Motor neuron (in vitro differentiated cells): ENCODE measurements at regions not wholly inside any gene's neighbourhood (a gene's known extent, or its start where the extent isn't known, plus 50 kb on each side); places are given as distances from the start of the nearest gene placed in this dataset.

ENCODE experiments used
- ATAC-seq, 8 experiments: fragments of 200-7000 bp; cut with Tn5 transposase; replicated peaks in 6 of 8; 2 replicates each; pipeline ENCODE4 v1.8.0; 2021; ENCODE audit warnings: mild to moderate bottlenecking in 8 of 8, moderate library complexity in 8 of 8
- H3K27ac ChIP-seq, 2 donors: fragments of 250-450 bp; sonication (Bioruptor Pico); 2 replicates each; pipeline ENCODE4 v1.9.0; 2021; ENCODE audit warnings: antibody characterized with exemption in 2 of 2, mild to moderate bottlenecking in 2 of 2, moderate library complexity in 1 of 2
- H3K4me1 ChIP-seq, 2 donors: fragments of 250-450 bp; sonication (Bioruptor Pico); replicated peaks in 1 of 2; 2 replicates each; pipeline ENCODE4 v1.6.1; 2021; ENCODE audit warnings: antibody characterized with exemption in 2 of 2, mild to moderate bottlenecking in 2 of 2, moderate library complexity in 1 of 2
- H3K4me3 ChIP-seq, 5 donors: fragments of 250-450 bp; sonication (Bioruptor Pico); 2 replicates each; pipeline ENCODE4 v1.9.0; 2021; ENCODE audit warnings: antibody characterized with exemption in 5 of 5, mild to moderate bottlenecking in 5 of 5, moderate library complexity in 4 of 5
- WGBS, 10 experiments: fragments of 450-650 bp; shearing (Covaris generic); methylation state at CpG; one replicate each; pipeline ENCODE4 v1.0.0; 2022; 5-methylcytosine and 5-hydroxymethylcytosine counted together
- in situ Hi-C, 9 experiments: fragments of 400-800 bp; cut with MboI; loops; one replicate each; pipeline ENCODE4 v1.15.0; 2021; ENCODE audit warnings: low sequenced_read_pairs in 9 of 9, low pct_unique_long_range_greater_than_20kb in 2 of 9; ENCODE audit not compliant: unreplicated experiment in 9 of 9

DNA sequence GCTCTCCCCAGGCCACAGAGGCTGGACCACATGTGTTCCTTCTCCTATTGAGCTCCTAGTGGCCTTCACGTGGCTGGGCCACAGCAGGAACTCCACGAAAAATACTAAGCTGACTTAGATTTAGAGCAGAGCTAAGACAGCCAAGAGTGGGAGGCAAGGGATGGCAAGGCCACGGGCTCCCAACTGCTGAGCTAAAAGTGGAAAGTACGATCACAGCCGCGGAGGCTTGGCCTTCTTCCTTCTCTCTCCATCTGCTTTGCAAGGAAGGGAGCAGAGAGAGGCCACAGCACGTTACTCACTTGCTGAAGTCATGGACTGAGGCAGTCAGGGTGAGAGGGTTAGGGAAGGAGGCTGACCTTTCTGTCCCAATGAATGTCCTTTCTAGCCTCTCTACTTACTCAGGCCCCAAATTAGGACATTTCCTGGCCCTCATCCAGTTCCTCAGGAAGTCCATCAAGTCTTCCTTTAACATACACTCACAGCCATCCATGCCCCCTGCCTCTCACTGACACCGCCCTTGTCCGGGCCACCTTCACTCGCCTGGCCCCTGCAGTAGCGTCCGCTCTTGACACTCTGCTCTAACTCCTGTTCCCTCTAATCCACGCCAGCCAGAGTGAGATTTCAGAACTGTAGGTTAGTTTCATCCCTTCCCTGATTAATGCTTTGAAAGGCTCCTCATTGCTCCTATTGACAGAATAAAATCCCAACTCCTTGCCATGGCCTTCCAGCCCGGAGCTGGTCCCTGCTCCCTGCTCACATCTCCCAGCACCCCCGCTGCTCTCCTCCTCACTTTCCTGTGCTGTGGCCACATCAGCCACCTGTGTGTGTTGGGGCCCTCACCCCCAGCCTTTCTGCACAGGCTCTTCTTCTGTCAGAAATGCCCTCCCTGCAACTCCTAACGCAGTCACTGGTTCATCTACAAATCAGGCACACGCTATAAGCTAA, 204.2 kb downstream of the CYP26B1 start:
- in situ Hi-C loops = loop anchor here in 2 of 9 experiments (25.0 kb wide), 1 partner anchor 194 kb away; the partner anchor contains the start of gene CYP26B1 (in 2 of the 2)
- WGBS, 10 experiments = 38 to 100% (median 88%) methylated on average over 2 to 11 of the region's 17 CpGs; no CpG with 5 or more reads in 2 of the 10 experiments
- no peaks in the 10 kb centered on the region for H3K4me1 ChIP-seq
- no peak overlapping the region for H3K27ac ChIP-seq
- no peak overlapping the region for H3K4me3 ChIP-seq
- ATAC-seq = no peak

DNA sequence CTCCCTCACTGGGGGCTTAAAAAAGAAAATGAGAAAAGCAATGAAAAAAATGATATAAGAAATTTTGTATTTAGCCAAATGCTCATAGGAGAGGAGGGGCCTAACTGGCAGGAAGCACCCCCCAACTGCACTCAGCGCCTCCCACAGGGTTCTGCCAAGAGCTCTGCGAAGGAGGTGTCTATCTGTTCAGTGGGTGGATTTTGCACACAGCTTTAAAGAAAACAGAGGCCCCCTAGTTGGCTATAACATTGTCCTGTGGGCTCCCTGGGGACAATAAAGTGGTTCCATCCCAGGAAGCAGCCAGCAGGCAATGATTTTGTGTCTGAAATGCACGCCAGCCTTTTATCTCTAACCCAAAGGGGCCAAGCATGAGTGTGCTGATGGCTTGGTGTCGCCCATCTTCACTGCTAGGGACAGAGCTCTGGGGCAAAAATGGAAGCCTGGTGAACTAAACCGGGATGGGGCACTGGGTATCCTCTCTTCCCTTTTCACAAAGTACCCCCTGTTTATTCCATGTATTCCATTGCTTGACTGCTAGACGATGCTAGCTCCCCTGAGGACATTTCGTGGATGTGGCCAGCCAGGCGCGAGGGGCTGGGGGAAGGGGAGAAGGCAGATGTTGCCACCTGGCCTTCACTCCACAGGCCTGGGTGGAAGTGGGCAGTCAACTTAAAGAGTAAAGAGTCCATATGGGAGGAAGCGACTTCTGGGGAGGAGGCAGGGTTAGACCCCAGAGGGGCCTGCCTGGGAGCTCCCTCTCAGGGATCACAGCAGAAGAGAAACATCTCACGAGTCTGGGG, 205.7 kb downstream of the CYP26B1 start:
- H3K4me3 ChIP-seq = no peak overlapping the region
- in situ Hi-C loops = loop anchor here in 2 of 9 experiments (25.0 kb wide), 1 partner anchor 195 kb away; the partner anchor contains the start of gene CYP26B1 (in 2 of the 2)
- H3K27ac ChIP-seq = no peak overlapping the region
- 66 to 100% (median 82%) methylated on average over 1 to 9 of the region's 11 CpGs; no CpG with 5 or more reads in 2 of the 10 experiments for WGBS, 10 experiments
- no peak for ATAC-seq
- no peaks in the 10 kb centered on the region for H3K4me1 ChIP-seq

DNA sequence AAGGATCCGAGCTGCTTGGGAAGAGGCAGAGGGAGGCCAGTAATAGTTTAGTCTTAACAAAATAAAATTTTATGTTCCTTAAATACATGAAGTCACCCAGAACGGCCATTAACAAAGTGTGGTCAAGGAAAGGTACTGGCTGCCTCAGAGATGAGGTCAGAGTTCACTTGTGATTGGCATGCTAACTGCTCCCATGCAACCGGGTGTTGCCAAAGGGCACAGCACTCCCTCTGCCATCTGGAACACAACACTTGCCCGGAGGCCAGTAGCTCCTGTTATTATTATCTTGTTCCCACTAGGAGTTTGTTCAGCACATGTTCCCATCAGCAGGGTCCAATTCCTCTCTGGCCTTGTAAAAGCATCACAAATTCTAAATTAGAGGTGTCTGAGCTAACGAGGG, 207.0 kb downstream of the CYP26B1 start:
- Histone ChIP-seq H3K4me3 (no peak overlapping the region), H3K4me1 (no peaks in the 10 kb centered on the region), H3K27ac (no peak overlapping the region)
- in situ Hi-C loops = loop anchor here in 2 of 9 experiments (25.0 kb wide), 1 partner anchor 197 kb away; the partner anchor contains the start of gene CYP26B1 (in 2 of the 2)
- whole genome bisulfite sequencing, 10 experiments = 0 to 89% (median 69%) methylated on average over 1 to 5 of the region's 5 CpGs; no CpG with 5 or more reads in 1 of the 10 experiments
- peak in 2 of 8 experiments; percentile 29 to 52 for ATAC-seq

- Histone ChIP-seq H3K27ac (no peak overlapping the region), H3K4me3 (no peak overlapping the region), H3K4me1 (no peaks in the 10 kb centered on the region)
- peak in 2 of 8 experiments; percentile 77 to 83 for ATAC-seq
- WGBS, 10 experiments = 40 to 100% (median 92%) methylated on average over 1 to 4 of the region's 13 CpGs; no CpG with 5 or more reads in 6 of the 10 experiments
- in situ Hi-C loops = loop anchor here in 2 of 9 experiments (25.0 kb wide), 1 partner anchor 197 kb away; the partner anchor contains the start of gene CYP26B1 (in 2 of the 2)
Observed at GRCh38 chr2:71939588-71940535, 207.8 kb downstream of the CYP26B1 start.

DNA sequence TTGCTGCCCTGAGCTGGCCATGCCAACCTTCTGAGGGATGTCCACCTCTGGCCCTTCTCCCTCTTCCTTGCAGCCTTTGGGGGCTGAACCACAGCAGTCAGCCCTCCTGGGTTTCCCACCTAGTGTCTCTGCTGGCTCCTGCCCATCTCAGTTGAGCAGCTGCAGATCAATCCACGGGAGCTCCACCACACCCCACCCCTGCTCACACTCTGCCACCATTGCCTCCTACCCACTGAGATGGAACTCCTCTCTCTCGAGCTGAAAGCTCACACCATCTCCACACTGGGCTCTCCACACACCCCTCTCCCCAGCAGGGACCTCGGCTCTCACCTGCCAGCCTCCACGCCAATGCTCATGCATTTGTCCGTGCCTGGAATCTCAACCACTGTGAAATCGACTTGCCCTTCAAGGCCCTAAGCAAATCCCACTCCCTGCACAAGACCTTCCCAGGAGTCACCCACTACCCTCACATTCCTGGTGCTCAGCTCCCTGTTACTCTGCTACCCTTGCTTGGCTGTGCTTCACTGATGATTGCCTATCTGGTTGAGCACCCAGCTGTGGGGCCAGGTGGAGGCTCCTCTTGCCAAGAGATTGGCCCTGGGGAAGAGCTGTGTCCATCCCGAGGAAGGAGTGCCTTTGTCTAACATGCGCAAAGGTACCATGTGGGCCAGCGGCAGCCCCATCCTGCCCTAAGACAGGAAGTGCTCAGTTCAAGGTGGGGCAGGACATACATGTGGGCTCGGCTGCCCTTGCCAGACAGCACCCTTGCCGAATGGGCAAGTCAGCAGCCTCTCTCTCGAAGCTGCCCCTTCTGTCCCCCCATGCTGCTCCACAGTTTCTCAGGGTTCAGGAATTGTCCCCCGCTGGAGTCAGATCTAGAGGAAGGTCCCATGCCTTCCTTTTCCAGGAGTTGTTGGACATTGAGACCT, 208.7 kb downstream of the CYP26B1 start:
- 71 to 100% (median 91%) methylated on average over 1 to 6 of the region's 13 CpGs; no CpG with 5 or more reads in 4 of the 10 experiments for WGBS, 10 experiments
- ATAC-seq = no peak
- H3K4me1 ChIP-seq = no peaks in the 10 kb centered on the region
- in situ Hi-C loops = loop anchor here in 2 of 9 experiments (25.0 kb wide), 1 partner anchor 198 kb away; the partner anchor contains the start of gene CYP26B1 (in 2 of the 2)
- no peak overlapping the region for H3K4me3 ChIP-seq
- H3K27ac ChIP-seq = no peak overlapping the region

DNA sequence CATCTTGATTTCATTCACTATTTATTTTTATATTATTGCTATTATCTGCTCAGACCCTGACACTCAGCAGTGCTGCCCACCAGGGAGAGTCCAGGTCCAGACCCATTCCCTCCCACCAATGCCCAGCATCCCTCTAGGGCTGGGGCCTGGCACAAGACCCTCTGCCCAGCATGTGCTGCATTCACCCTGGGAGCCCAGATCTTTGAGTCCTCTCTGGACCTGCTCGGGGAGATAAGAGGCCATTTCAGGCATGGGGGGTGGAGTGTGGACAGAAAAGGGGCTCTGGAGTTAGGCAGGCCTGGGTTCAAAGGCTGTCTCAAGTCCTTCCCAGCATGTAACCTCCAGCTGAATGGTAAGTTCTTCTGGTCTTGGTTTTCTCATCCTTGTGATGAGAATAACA, 209.6 kb downstream of the CYP26B1 start:
- ATAC-seq = no peak
- in situ Hi-C loops = loop anchor here in 2 of 9 experiments (25.0 kb wide), 1 partner anchor 199 kb away; the partner anchor contains the start of gene CYP26B1 (in 2 of the 2)
- 40 to 100% (median 75%) methylated on average over 1 of the region's 1 CpG; no CpG with 5 or more reads in 6 of the 10 experiments for WGBS, 10 experiments
- Histone ChIP-seq H3K27ac (no peak overlapping the region), H3K4me3 (no peak overlapping the region), H3K4me1 (no peaks in the 10 kb centered on the region)

DNA sequence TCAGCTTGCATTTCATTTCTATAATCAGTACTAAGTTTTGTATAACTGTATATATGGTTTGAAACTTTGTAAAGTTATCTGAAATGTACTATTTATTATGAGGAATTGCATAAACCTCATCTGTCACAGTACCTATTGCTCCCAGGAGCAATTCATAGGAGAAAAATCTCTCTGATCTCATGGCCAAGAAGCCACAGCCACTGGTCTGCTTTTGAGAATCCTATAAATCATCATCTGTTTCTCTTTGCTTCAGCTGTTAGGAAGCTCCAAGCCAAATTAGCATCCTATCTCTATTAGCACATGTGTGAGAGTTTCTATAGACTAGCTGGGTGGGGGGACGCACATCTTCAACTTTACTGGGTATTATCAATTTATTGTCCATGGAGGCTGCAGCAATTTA, 210.3 kb downstream of the CYP26B1 start:
- in situ Hi-C loops = loop anchor here in 2 of 9 experiments (25.0 kb wide), 1 partner anchor 200 kb away; the partner anchor contains the start of gene CYP26B1 (in 2 of the 2)
- ATAC-seq = no peak
- 60 to 100% (median 92%) methylated on average over 1 of the region's 1 CpG; no CpG with 5 or more reads in 6 of the 10 experiments for WGBS, 10 experiments
- no peaks in the 10 kb centered on the region for H3K4me1 ChIP-seq
- no peak overlapping the region for H3K4me3 ChIP-seq
- H3K27ac ChIP-seq = no peak overlapping the region

GRCh38 chr2:71936076-71937030, 211.3 kb downstream of the CYP26B1 start:
- Histone ChIP-seq H3K4me3 (no peak overlapping the region), H3K4me1 (no peaks in the 10 kb centered on the region), H3K27ac (no peak overlapping the region)
- WGBS, 10 experiments = 50 to 100% (median 83%) methylated on average over 1 to 3 of the region's 5 CpGs; no CpG with 5 or more reads in 3 of the 10 experiments
- no peak for ATAC-seq
- in situ Hi-C loops = loop anchor here in 2 of 9 experiments (25.0 kb wide), 1 partner anchor 201 kb away; the partner anchor contains the start of gene CYP26B1 (in 2 of the 2)

DNA sequence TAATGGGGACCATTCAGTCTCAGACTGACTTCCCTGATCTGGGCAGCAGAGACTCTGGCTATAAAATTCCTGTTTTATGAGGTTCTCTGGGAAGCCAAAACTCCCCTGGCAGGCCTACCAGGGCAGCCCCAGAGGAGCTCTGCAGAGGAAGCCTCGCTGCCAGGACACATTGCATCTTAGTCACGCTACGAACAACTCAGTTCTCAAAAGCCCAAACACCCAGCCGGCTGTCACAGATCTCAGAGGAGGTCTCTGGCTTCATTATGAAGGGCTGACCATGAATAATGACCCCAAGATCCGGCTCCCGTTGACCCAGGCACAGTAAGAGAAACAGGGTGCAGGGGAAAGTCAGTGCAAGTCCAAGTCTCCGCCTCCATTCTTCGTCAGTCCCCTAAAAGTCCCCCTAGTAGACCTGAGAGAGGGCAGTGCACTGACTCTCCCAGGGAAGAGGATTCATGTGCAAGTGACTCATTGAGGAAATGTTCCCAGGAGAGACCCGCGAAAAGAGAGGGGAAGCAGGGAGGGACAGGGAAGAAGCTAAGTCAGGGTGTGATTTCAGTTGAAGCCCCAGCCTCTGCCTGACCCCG, 212.3 kb downstream of the CYP26B1 start:
- ATAC-seq = peak in 4 of 8 experiments; percentile 20 to 44 (median 23)
- in situ Hi-C loops = loop anchor here in 2 of 9 experiments (25.0 kb wide), 1 partner anchor 202 kb away; the partner anchor contains the start of gene CYP26B1 (in 2 of the 2)
- Histone ChIP-seq H3K4me3 (no peak overlapping the region), H3K4me1 (no peaks in the 10 kb centered on the region), H3K27ac (no peak overlapping the region)
- 0 to 100% (median 44%) methylated on average over 1 to 4 of the region's 11 CpGs; no CpG with 5 or more reads in 3 of the 10 experiments for WGBS, 10 experiments
